Keratinocyte (primary cell): ENCODE measurements at regions not wholly inside any gene's neighbourhood (a gene's known extent, or its start where the extent isn't known, plus 50 kb on each side); places are given as distances from the start of the nearest gene placed in this dataset.

ENCODE experiments used
- CTCF ChIP-seq, 3 experiments: IDR thresholded peaks in 1 of 3; conservative IDR thresholded peaks in 1 of 3; optimal IDR thresholded peaks in 1 of 3; 2 replicates in 2 of 3; 3 replicates in 1 of 3; pipeline versions ENCODE3 to v1.5.1; 2011; ENCODE audit warnings: low read length in 3 of 3, mild to moderate bottlenecking in 3 of 3, moderate library complexity in 2 of 3, control low read depth in 1 of 3, inconsistent platforms in 1 of 3; ENCODE audit not compliant: insufficient read depth in 2 of 3; ENCODE audit errors: extremely low read depth in 1 of 3
- EZH2 ChIP-seq: IDR thresholded peaks from one replicate; pipeline ENCODE4 v1.6.1; 2012; ENCODE audit warnings: inconsistent platforms, mild to moderate bottlenecking, low read length, moderate library complexity

GRCh38 chr5:28917631-28918030, 1879.2 kb upstream of the CDH9 start:
- TF ChIP-seq CTCF (optimal IDR thresholded peaks at IDR 0.05 in 1 of 3, IDR thresholded peaks at IDR 0.05 in 1 of 3, conservative IDR thresholded peaks at IDR 0.05 in 1 of 3; ENCODE audit: extremely low read depth in 1 of 3, insufficient read depth in 2 of 3, low read length in 3 of 3), result no peak
- no peak for TF ChIP-seq EZH2
